Gastroesophageal sphincter (tissue), 4 donors: ENCODE measurements at regions not wholly inside any gene's neighbourhood (a gene's known extent, or its start where the extent isn't known, plus 50 kb on each side); places are given as distances from the start of the nearest gene placed in this dataset.
"Not testable (repeated sequence)": the region's sequence is repeated elsewhere in the genome, so short reads cannot be mapped to it uniquely, and the experiment has no call there.

Experiments used
- ATAC-seq: fragments of 150-250 bp; one replicate; pipeline ENCODE4 v1.9.1; 2016; ENCODE audit warnings: mild to moderate bottlenecking, moderate library complexity
- H3K27ac ChIP-seq, 4 donors: fragments of 200-600 bp; sonication (generic) in 3 of 4; 1 replicate in 3 of 4; 2 replicates in 1 of 4; pipeline ENCODE4 v1.5.1; 2016 to 2019
- H3K27me3 ChIP-seq: fragments of 200-600 bp; sonication (generic); one replicate; pipeline ENCODE4 v1.5.1; 2019
- H3K36me3 ChIP-seq, 2 donors: fragments of 200-600 bp; sonication (generic); one replicate each; pipeline ENCODE4 v1.5.1; 2019; ENCODE audit warnings: control low read depth in 1 of 2
- H3K4me1 ChIP-seq, 3 donors: fragments of 200-600 bp; sonication (generic); 1 replicate in 2 of 3; 2 replicates in 1 of 3; pipeline ENCODE4 v1.5.1; 2016 to 2019; ENCODE audit warnings: control low read depth in 2 of 3
- H3K4me3 ChIP-seq, 2 donors: fragments of 200-600 bp; sonication (generic); one replicate each; pipeline ENCODE4 v1.5.1; 2019; ENCODE audit warnings: mild to moderate bottlenecking in 1 of 2, moderate library complexity in 1 of 2
- H3K9me3 ChIP-seq, 3 donors: fragments of 200-600 bp; sonication (generic); one replicate each; pipeline ENCODE4 v1.5.1; 2017 to 2019; ENCODE audit warnings: control low read depth in 2 of 3
- EP300 ChIP-seq: sonication (generic); formaldehyde crosslinking; IDR thresholded peaks from one replicate; pipeline ENCODE4 v1.6.1; 2017; ENCODE audit warnings: antibody characterized with exemption, mild to moderate bottlenecking
- POLR2A ChIP-seq, 2 donors: fragments of 450-650 bp; IDR thresholded peaks; one replicate each; pipeline ENCODE4 v1.6.1; 2017; ENCODE audit warnings: antibody characterized with exemption in 2 of 2, mild to moderate bottlenecking in 2 of 2, moderate library complexity in 1 of 2
- POLR2AphosphoS5 ChIP-seq: sonication (generic); formaldehyde crosslinking; IDR thresholded peaks from one replicate; pipeline ENCODE4 v1.6.1; 2017; ENCODE audit warnings: antibody characterized with exemption
- WGBS, 2 donors: methylation state at CpG; one replicate each; pipeline ENCODE4 v1.1.5; 2018; ENCODE audit warnings: low coverage in 1 of 2; 5-methylcytosine and 5-hydroxymethylcytosine counted together
- TF ChIP-seq, protein P1 (sequence below), 4 experiments: fragments of 200-600 bp in 2 of 4; fragments of 450-650 bp in 2 of 4; sonication (generic) in 1 of 4; IDR thresholded peaks; one replicate each; pipeline ENCODE4 v1.5.1; 2017 to 2019; ENCODE audit warnings: antibody characterized with exemption in 4 of 4, mild to moderate bottlenecking in 2 of 4, moderate library complexity in 2 of 4

DNA sequence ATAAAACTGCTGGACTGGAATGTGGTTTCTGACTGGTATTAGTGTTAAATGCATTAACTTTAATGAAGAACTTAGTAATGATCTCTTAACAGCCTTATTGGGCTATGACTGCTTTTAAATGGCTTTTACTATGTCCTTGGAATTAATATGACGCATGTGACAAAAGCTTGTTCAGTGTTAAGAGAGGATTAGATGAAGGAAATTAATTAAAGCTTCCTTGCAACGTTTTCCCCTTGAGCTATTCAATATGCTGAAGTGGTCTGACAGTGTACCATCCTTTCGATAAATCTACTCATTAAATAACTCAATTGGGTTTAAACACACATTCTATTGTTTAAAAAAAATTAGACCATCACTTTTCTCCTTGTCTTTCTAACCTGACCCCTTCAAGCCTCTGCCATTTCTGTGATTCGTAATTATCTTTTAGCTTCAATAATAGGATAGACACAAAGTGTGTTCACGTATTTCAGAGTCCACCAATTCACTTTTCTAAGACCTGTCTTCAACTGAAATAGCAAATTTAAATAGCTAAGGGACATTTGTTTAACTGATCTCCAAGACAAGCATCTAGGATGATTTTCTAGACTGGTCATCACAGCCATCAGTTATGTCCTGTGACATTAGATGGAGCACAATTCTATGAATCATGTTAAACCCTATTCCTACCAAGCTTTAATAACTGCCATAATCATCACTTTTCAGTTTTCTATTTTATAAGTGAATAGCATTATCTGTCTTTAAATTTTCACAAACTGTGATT is 1258.0 kb upstream of the CDH9 start:
- no peaks in the 10 kb centered on the region for H3K4me1 ChIP-seq
- H3K4me3 ChIP-seq, result no peak overlapping the region
- TF ChIP-seq, protein P1, sequence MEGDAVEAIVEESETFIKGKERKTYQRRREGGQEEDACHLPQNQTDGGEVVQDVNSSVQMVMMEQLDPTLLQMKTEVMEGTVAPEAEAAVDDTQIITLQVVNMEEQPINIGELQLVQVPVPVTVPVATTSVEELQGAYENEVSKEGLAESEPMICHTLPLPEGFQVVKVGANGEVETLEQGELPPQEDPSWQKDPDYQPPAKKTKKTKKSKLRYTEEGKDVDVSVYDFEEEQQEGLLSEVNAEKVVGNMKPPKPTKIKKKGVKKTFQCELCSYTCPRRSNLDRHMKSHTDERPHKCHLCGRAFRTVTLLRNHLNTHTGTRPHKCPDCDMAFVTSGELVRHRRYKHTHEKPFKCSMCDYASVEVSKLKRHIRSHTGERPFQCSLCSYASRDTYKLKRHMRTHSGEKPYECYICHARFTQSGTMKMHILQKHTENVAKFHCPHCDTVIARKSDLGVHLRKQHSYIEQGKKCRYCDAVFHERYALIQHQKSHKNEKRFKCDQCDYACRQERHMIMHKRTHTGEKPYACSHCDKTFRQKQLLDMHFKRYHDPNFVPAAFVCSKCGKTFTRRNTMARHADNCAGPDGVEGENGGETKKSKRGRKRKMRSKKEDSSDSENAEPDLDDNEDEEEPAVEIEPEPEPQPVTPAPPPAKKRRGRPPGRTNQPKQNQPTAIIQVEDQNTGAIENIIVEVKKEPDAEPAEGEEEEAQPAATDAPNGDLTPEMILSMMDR (IDR thresholded peaks at IDR 0.05), result no peak
- WGBS, 2 donors, result 65 to 67% methylated on average over 5 of the region's 5 CpGs
- H3K27me3 ChIP-seq, result no peaks in the 10 kb centered on the region
- H3K9me3 ChIP-seq, result peaks cover 0 to 2% (median 1%) of the 10 kb centered on the region in 3 donors
- no peaks in the 10 kb centered on the region for H3K36me3 ChIP-seq
- ATAC-seq, result no peak
- no peak overlapping the region for H3K27ac ChIP-seq

DNA sequence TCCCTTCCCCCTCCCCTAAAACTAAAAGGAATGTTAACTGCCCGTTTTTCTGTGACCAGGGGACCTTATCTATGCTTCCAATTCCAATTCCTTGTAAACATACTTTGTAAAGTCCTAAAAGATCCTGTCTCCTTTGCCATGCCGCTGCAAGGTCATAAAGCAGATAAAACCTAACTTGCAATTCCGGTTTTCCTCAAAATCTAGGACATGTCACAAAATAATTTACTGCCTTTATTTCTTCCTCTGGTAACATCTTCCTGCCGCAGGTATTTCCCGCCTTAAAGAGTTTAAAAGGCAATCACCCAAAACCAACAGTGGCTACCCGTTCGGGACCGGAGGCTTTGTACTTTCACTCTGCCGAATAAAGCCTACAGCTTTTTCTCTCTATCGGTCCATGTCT is 1248.6 kb upstream of the CDH9 start:
- not testable (repeated sequence) for H3K9me3 ChIP-seq, H3K27me3 ChIP-seq, H3K4me3 ChIP-seq, H3K36me3 ChIP-seq, H3K27ac ChIP-seq, ATAC-seq, H3K4me1 ChIP-seq
- WGBS, 2 donors, result 59 to 77% methylated on average over 10 of the region's 10 CpGs

DNA sequence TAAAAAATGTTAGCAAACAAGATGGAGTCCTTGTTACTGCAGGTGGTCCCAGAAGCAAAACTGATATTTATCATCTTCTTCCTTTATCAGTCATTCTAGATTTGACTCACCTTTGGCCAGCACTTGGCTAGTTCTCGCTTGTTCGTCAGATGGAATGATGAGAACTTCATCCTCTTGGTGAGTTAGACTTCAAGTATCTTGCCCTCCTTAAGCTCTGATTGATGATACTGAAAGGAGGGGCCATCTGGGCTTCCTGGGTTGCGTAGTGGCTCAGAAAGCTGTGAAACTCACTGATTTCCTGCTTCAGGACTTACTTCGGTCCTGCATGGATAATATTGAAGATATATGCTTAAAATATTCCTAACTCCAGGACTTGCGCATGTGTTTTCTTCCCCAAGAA is 1248.2 kb upstream of the CDH9 start:
- WGBS, 2 donors, result 62 to 76% methylated on average over 5 of the region's 5 CpGs
- Histone ChIP-seq H3K36me3 (no peaks in the 10 kb centered on the region), H3K9me3 (no peaks in the 10 kb centered on the region), H3K27me3 (no peaks in the 10 kb centered on the region), H3K4me3 (no peak overlapping the region), H3K4me1 (no peaks in the 10 kb centered on the region), H3K27ac (no peak overlapping the region)
- ATAC-seq, result no peak
- TF ChIP-seq, protein P1 (IDR thresholded peaks at IDR 0.05), result no peak
- TF ChIP-seq EP300 (no peak), POLR2A (IDR thresholded peaks at IDR 0.05) (no peak), POLR2AphosphoS5 (no peak)

DNA sequence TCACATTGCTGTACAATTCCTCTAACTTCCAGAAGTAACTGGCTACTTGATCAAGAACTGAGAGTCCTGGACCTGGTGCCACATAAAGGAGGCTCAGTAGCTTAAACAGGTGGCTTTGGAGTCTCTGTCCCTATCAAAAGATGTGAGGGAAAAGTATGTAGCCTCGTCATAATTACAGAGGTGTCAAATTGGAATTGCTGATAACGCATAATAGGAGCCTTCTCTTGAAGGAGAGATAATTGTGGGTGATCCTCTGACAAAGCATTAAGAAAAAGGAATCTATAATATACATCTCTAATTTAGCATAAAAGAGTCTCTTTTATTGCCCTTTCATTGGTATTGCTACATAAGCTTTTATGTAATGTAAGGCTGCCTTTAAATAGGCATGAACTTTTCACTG is 1246.4 kb upstream of the CDH9 start:
- H3K4me3 ChIP-seq, result no peak overlapping the region
- WGBS, 2 donors, result 86 to 95% methylated on average over 2 of the region's 2 CpGs
- ATAC-seq, result no peak
- H3K4me1 ChIP-seq, result no peaks in the 10 kb centered on the region
- no peak overlapping the region for H3K27ac ChIP-seq
- H3K36me3 ChIP-seq, result no peaks in the 10 kb centered on the region
- H3K27me3 ChIP-seq, result no peaks in the 10 kb centered on the region
- H3K9me3 ChIP-seq, result no peaks in the 10 kb centered on the region
- no peak for TF ChIP-seq POLR2AphosphoS5
- no peak for TF ChIP-seq EP300
- no peak for TF ChIP-seq POLR2A (IDR thresholded peaks at IDR 0.05)
- TF ChIP-seq, protein P1 (IDR thresholded peaks at IDR 0.05), result no peak

DNA sequence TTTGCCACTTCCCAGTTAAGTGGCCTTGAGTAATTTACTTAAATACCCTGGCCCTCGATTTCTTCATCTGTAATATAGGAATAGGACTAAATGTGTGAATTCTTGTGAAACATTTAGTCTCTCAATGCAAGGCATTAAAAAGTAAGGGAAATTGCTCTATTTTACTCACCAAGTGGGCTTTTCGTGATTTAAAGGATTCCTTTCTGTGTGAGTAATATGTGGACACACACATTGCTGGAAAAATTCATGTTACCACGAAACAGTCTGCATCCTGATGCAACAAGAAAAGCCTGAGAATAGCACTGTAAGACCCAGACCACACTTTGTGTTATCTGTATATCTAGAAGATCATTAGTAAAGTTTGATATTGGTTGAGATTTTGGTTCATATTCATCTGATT is 1243.0 kb upstream of the CDH9 start:
- TF ChIP-seq POLR2A (IDR thresholded peaks at IDR 0.05), result no peak
- TF ChIP-seq POLR2AphosphoS5, result no peak
- TF ChIP-seq, protein P1 (IDR thresholded peaks at IDR 0.05), result no peak
- no peak for TF ChIP-seq EP300
- no peak overlapping the region for H3K27ac ChIP-seq
- no peak overlapping the region for H3K4me3 ChIP-seq
- no peaks in the 10 kb centered on the region for H3K9me3 ChIP-seq
- no peaks in the 10 kb centered on the region for H3K36me3 ChIP-seq
- H3K4me1 ChIP-seq, result no peaks in the 10 kb centered on the region
- no peaks in the 10 kb centered on the region for H3K27me3 ChIP-seq
- ATAC-seq, result no peak
- 61 to 91% methylated on average over 3 of the region's 3 CpGs for WGBS, 2 donors
